WTC11 (cell line): ENCODE measurements at regions not wholly inside any gene's neighbourhood (a gene's known extent, or its start where the extent isn't known, plus 50 kb on each side); places are given as distances from the start of the nearest gene placed in this dataset.

Experiments
- ATAC-seq: fragments of 200-7000 bp; cut with Tn5 transposase; 2 replicates; pipeline ENCODE4 v1.10.0; 2021; ENCODE audit warnings: mild to moderate bottlenecking, moderate library complexity
- CTCF ChIA-PET: fragments of 300-600 bp; sonication (Branson Sonifier 250); formaldehyde crosslinking; loops from one replicate; lab custom pipeline; 2021; ENCODE audit warnings: antibody characterized with exemption; lab: Charles Lee
- POLR2A ChIA-PET: fragments of 350-600 bp; sonication (Branson Sonifier 250); formaldehyde crosslinking; loops from one replicate; lab custom pipeline; 2021; ENCODE audit warnings: antibody characterized with exemption; lab: Charles Lee
- DNase-seq: peaks from one replicate; pipeline ENCODE4 v3.0.0; 2021; ENCODE audit warnings: low spot score
- H3K27ac Mint-ChIP-seq: 2 replicates; pipeline ENCODE4 v1.8.0; 2021; ENCODE audit warnings: mixed read lengths
- H3K27me3 Mint-ChIP-seq: 2 replicates; pipeline ENCODE4 v1.8.0; 2021; ENCODE audit warnings: low read depth, mild to moderate bottlenecking, moderate library complexity, mixed read lengths
- H3K36me3 Mint-ChIP-seq: 2 replicates; pipeline ENCODE4 v1.8.0; 2021; ENCODE audit warnings: mixed read lengths
- H3K4me1 Mint-ChIP-seq: 2 replicates; pipeline ENCODE4 v1.8.0; 2022; ENCODE audit warnings: mixed read lengths
- H3K4me3 Mint-ChIP-seq: 2 replicates; pipeline ENCODE4 v1.8.0; 2021; ENCODE audit warnings: mild to moderate bottlenecking, moderate library complexity, mixed read lengths
- H3K9me3 Mint-ChIP-seq: 2 replicates; pipeline ENCODE4 v1.8.0; 2021; ENCODE audit warnings: mixed read lengths
- AR ChIP-seq: fragments of 250-450 bp; sonication (Bioruptor Pico); IDR thresholded peaks from 2 replicates; pipeline ENCODE4 v1.9.0; 2021; ENCODE audit warnings: mild to moderate bottlenecking
- CDX4 ChIP-seq: fragments of 250-450 bp; sonication (Bioruptor Pico); IDR thresholded peaks from 2 replicates; pipeline ENCODE4 v1.9.0; 2021; ENCODE audit warnings: moderate library complexity, mild to moderate bottlenecking, inconsistent platforms, borderline replicate concordance
- CREB1 ChIP-seq: sonication (generic); formaldehyde crosslinking; IDR thresholded peaks from 2 replicates; pipeline ENCODE4 v1.8.0; 2023; ENCODE audit warnings: mild to moderate bottlenecking, missing genetic modification reagents
- EMX1 ChIP-seq: fragments of 250-450 bp; sonication (Bioruptor Pico); IDR thresholded peaks from 2 replicates; pipeline ENCODE4 v1.8.0; 2021; ENCODE audit warnings: mild to moderate bottlenecking
- ESRRA ChIP-seq: sonication (generic); formaldehyde crosslinking; IDR thresholded peaks from 2 replicates; pipeline ENCODE4 v1.8.1; 2022; ENCODE audit warnings: mild to moderate bottlenecking, missing genetic modification reagents, borderline replicate concordance
- FOXP1 ChIP-seq: sonication (generic); formaldehyde crosslinking; IDR thresholded peaks from 2 replicates; pipeline ENCODE4 v1.8.0; 2022; ENCODE audit warnings: missing genetic modification reagents, mild to moderate bottlenecking, moderate library complexity, borderline replicate concordance
- HMGA2 ChIP-seq: fragments of 250-450 bp; sonication (Bioruptor Pico); IDR thresholded peaks from 2 replicates; pipeline ENCODE4 v1.4.0; 2021; ENCODE audit warnings: mild to moderate bottlenecking, moderate library complexity
- NFYB ChIP-seq: sonication (generic); formaldehyde crosslinking; conservative IDR thresholded peaks from 2 replicates; pipeline ENCODE4 v1.8.0; 2022; ENCODE audit warnings: low read depth, missing genetic modification reagents
- STAT6 ChIP-seq: sonication (generic); formaldehyde crosslinking; conservative IDR thresholded peaks from 2 replicates; pipeline ENCODE4 v1.8.1; 2023; ENCODE audit warnings: mild to moderate bottlenecking, low read depth, missing genetic modification reagents, moderate library complexity
- TEAD4 ChIP-seq: sonication (generic); formaldehyde crosslinking; IDR thresholded peaks from 2 replicates; pipeline ENCODE4 v1.8.0; 2022; ENCODE audit warnings: mild to moderate bottlenecking, missing genetic modification reagents
- ZNF423 ChIP-seq: fragments of 250-450 bp; sonication (Bioruptor Pico); IDR thresholded peaks from 2 replicates; pipeline ENCODE4 v2.1.2; 2022; ENCODE audit warnings: mild to moderate bottlenecking, moderate library complexity
- ZNF532 ChIP-seq: fragments of 250-450 bp; sonication (Bioruptor Pico); IDR thresholded peaks from 2 replicates; pipeline ENCODE4 v1.9.0; 2021; ENCODE audit warnings: mild to moderate bottlenecking, borderline replicate concordance
- ZSCAN18 ChIP-seq: fragments of 250-450 bp; sonication (Bioruptor Pico); IDR thresholded peaks from 2 replicates; pipeline ENCODE4 v2.1.2; 2022; ENCODE audit warnings: mild to moderate bottlenecking, moderate library complexity
- TF ChIP-seq, protein P1 (sequence below): sonication (generic); formaldehyde crosslinking; IDR thresholded peaks from 2 replicates; pipeline ENCODE4 v1.8.0; 2023; ENCODE audit warnings: missing genetic modification reagents, mild to moderate bottlenecking, borderline replicate concordance
- TF ChIP-seq, protein P2 (sequence below): sonication (generic); formaldehyde crosslinking; IDR thresholded peaks from 2 replicates; pipeline ENCODE4 v1.8.0; 2022; ENCODE audit warnings: mild to moderate bottlenecking, missing genetic modification reagents

DNA sequence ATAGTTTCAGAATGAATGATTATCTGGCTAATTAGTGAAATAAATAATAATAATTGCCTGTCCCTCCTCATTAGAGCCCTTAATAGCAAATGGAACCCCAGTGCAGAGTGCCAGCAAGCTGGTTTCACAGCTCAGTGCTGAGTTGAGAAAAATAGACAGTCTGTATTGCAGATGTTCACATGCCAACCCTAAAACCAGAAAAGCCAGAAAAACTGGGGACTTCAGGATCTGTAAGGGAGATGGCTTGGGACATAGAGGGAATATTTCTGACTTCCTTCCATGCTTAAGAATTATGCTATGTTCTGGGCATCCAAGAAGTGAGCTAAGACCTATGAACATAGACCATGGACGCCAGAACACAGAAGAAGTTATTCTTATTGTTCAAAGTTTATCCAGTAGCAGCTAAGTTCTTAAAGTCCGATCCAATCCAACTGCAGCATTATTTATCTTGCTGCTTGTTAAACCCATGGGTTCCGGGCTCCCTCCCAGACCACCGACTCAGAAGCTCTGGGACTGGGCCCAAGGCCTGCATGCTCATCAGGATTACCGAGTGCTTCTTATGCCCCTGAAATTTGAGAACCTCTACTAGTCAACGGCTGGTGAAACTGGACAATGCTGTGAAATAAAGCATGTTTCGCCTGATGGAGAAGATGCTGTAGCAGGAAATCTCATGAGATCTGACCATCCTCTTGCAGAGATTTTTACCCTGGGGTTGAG lies 158.3 kb downstream of the FOXB1 start:
- 0 out of 2 replicates have a peak, but pooled peaks cover 3% of the 10 kb centered on the region for H3K36me3 Mint-ChIP-seq
- ChIA-PET POLR2A (no interaction called here), CTCF (interaction anchor here (0.6 to 1.8 kb wide), 3 partner anchors 18 to 245 kb away, joined by 3 to 6 read pairs (median 3); no protein-coding TSS in a partner anchor)
- DNase-seq, result no peak
- peaks cover 14% of the 10 kb centered on the region for H3K9me3 Mint-ChIP-seq
- TF ChIP-seq FOXP1 (CRISPR knock-in tag) (no peak), TEAD4 (CRISPR knock-in tag) (no peak), STAT6 (CRISPR knock-in tag) (no peak), NFYB (CRISPR knock-in tag) (no peak), HMGA2 (CRISPR knock-in tag) (no peak), ZNF532 (no peak), AR (CRISPR knock-in tag) (no peak)
- TF ChIP-seq, protein P1, sequence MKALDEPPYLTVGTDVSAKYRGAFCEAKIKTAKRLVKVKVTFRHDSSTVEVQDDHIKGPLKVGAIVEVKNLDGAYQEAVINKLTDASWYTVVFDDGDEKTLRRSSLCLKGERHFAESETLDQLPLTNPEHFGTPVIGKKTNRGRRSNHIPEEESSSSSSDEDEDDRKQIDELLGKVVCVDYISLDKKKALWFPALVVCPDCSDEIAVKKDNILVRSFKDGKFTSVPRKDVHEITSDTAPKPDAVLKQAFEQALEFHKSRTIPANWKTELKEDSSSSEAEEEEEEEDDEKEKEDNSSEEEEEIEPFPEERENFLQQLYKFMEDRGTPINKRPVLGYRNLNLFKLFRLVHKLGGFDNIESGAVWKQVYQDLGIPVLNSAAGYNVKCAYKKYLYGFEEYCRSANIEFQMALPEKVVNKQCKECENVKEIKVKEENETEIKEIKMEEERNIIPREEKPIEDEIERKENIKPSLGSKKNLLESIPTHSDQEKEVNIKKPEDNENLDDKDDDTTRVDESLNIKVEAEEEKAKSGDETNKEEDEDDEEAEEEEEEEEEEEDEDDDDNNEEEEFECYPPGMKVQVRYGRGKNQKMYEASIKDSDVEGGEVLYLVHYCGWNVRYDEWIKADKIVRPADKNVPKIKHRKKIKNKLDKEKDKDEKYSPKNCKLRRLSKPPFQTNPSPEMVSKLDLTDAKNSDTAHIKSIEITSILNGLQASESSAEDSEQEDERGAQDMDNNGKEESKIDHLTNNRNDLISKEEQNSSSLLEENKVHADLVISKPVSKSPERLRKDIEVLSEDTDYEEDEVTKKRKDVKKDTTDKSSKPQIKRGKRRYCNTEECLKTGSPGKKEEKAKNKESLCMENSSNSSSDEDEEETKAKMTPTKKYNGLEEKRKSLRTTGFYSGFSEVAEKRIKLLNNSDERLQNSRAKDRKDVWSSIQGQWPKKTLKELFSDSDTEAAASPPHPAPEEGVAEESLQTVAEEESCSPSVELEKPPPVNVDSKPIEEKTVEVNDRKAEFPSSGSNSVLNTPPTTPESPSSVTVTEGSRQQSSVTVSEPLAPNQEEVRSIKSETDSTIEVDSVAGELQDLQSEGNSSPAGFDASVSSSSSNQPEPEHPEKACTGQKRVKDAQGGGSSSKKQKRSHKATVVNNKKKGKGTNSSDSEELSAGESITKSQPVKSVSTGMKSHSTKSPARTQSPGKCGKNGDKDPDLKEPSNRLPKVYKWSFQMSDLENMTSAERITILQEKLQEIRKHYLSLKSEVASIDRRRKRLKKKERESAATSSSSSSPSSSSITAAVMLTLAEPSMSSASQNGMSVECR (CRISPR knock-in tag), result no peak
- no peak overlapping the region for H3K4me3 Mint-ChIP-seq
- H3K27ac Mint-ChIP-seq, result no peak overlapping the region
- peaks cover 25% of the 10 kb centered on the region for H3K4me1 Mint-ChIP-seq
- H3K27me3 Mint-ChIP-seq, result peaks cover 2% of the 10 kb centered on the region
- no peak for ATAC-seq

DNA sequence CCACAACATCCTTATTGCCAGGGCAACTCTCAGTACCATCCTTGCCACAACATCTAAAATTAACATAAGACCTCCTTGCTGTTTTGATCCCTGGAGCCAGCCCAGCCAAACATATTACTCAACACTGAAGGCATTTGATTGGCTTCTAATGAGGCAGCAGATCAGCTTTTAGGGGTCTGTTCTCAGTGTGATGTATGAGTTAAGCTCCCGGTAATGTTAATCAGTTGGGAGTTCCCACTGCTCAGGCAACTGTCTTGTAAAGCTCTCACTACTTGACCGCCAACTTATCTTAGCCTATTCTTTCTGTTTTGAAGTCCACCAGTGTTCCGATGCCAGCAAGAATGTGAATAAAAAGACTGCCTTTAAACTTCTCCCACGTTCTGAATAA lies 158.9 kb downstream of the FOXB1 start:
- Mint-ChIP-seq H3K27ac (no peak overlapping the region), H3K9me3 (peaks cover 14% of the 10 kb centered on the region), H3K36me3 (0 out of 2 replicates have a peak, but pooled peaks cover 3% of the 10 kb centered on the region), H3K27me3 (peaks cover 2% of the 10 kb centered on the region), H3K4me3 (no peak overlapping the region), H3K4me1 (peaks cover 25% of the 10 kb centered on the region)
- ChIA-PET POLR2A (no interaction called here), CTCF (interaction anchor here (0.6 to 1.8 kb wide), 3 partner anchors 17 to 246 kb away, joined by 3 to 6 read pairs (median 3); no protein-coding TSS in a partner anchor)
- ATAC-seq, result no peak
- DNase-seq, result no peak
- TF ChIP-seq CREB1 (no peak), EMX1 (no peak), ESRRA (CRISPR knock-in tag) (no peak), ZSCAN18 (no peak), ZNF423 (CRISPR knock-in tag) (no peak), CDX4 (no peak)
- TF ChIP-seq, protein P2, sequence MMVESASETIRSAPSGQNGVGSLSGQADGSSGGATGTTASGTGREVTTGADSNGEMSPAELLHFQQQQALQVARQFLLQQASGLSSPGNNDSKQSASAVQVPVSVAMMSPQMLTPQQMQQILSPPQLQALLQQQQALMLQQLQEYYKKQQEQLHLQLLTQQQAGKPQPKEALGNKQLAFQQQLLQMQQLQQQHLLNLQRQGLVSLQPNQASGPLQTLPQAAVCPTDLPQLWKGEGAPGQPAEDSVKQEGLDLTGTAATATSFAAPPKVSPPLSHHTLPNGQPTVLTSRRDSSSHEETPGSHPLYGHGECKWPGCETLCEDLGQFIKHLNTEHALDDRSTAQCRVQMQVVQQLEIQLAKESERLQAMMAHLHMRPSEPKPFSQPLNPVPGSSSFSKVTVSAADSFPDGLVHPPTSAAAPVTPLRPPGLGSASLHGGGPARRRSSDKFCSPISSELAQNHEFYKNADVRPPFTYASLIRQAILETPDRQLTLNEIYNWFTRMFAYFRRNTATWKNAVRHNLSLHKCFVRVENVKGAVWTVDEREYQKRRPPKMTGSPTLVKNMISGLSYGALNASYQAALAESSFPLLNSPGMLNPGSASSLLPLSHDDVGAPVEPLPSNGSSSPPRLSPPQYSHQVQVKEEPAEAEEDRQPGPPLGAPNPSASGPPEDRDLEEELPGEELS (CRISPR knock-in tag), result no peak
